Heart right ventricle (tissue), 16 donors: ENCODE measurements at regions not wholly inside any gene's neighbourhood (a gene's known extent, or its start where the extent isn't known, plus 50 kb on each side); places are given as distances from the start of the nearest gene placed in this dataset.
"Not testable (repeated sequence)": the region's sequence is repeated elsewhere in the genome, so short reads cannot be mapped to it uniquely, and the experiment has no call there.

Experiments used
- ATAC-seq, 8 donors: fragments of 200-7000 bp; cut with Tn5 transposase; one replicate each; pipeline ENCODE4 v1.9.1; 2020; ENCODE audit warnings: mild to moderate bottlenecking in 8 of 8, moderate library complexity in 8 of 8, moderate number of reproducible peaks in 1 of 8
- DNase-seq, 2 donors: peaks; one replicate each; pipeline ENCODE4 v3.0.0-alpha.2; 2020
- H3K27ac ChIP-seq, 10 donors: fragments of 200-600 bp; sonication (generic) in 2 of 10; one replicate each; pipeline versions ENCODE4 v1.5.0 to v1.8.0; 2020 to 2022; ENCODE audit warnings: mild to moderate bottlenecking in 3 of 10
- H3K27me3 ChIP-seq, 7 donors: fragments of 200-600 bp; one replicate each; pipeline ENCODE4 v1.8.0; 2021 to 2022; ENCODE audit warnings: mild to moderate bottlenecking in 2 of 7
- H3K36me3 ChIP-seq, 9 donors: fragments of 200-600 bp; sonication (generic) in 1 of 9; one replicate each; pipeline versions ENCODE4 v1.5.0 to v1.8.0; 2020 to 2022; ENCODE audit warnings: mild to moderate bottlenecking in 2 of 9
- H3K4me1 ChIP-seq, 9 donors: fragments of 200-600 bp; sonication (generic) in 1 of 9; one replicate each; pipeline versions ENCODE4 v1.5.0 to v1.8.0; 2020 to 2022; ENCODE audit warnings: mild to moderate bottlenecking in 4 of 9
- H3K4me3 ChIP-seq, 10 donors: fragments of 200-600 bp; sonication (generic) in 2 of 10; one replicate each; pipeline versions ENCODE4 v1.5.0 to v1.8.0; 2020 to 2022; ENCODE audit warnings: mild to moderate bottlenecking in 7 of 10, moderate library complexity in 2 of 10
- H3K9me3 ChIP-seq, 11 donors: fragments of 200-600 bp in 10 of 11; sonication (generic) in 2 of 11; one replicate each; pipeline versions ENCODE4 v1.5.0 to v1.8.0; 2013 to 2022; ENCODE audit warnings: mild to moderate bottlenecking in 2 of 11, control low read depth in 1 of 11, moderate library complexity in 1 of 11
- WGBS, 2 donors: extraction: QIAGEN DNeasy Blood & Tissue Kit; methylation state at CpG; one replicate each; pipeline ENCODE4 v1.1.7; 2013; ENCODE audit warnings: inconsistent platforms in 1 of 2; 5-methylcytosine and 5-hydroxymethylcytosine counted together
- intact Hi-C, 10 donors: fragments of 100-400 bp; cut with DNase I; formaldehyde crosslinking; loops; one replicate each; pipeline versions ENCODE4 v1.11.1 to v1.14.2; 2022
- TF ChIP-seq, protein P1 (sequence below), 9 donors: fragments of 200-600 bp; sonication (generic) in 2 of 9; IDR thresholded peaks; one replicate each; pipeline versions ENCODE4 v1.5.0 to v1.8.0; 2021 to 2022; ENCODE audit warnings: antibody characterized with exemption in 9 of 9, mild to moderate bottlenecking in 5 of 9, moderate library complexity in 1 of 9
- donor health status: Arrhythmogenic right ventricular cardiomyopathy.
- donor health status: ischemic (EF 13 %, LVEDD 7.1; RV severe dilation, severe dysfunction).
- donor health status: healthy with polysubstance abuse.
- donor health status: DM: no; HTN: yes; CAD: no.
- donor health status: DM: no; HTN: no; CAD: no.
- donor health status: ischemic (EF 25% LVEDD 6.9; RV normal size, moderate dysfunction).
- donor health status: ischemic (EF 25% LVEDD 5.7; RV mildly dilated, moderate dysfunction).
- donor health status: healthy.
- donor health status: DM: yes; HTN: yes; CAD: no.
- donor health status: Ischemic cardiomyopathy.
- donor health status: ischemic (EF 35%, LVEDD 5.7; RV mildly dilated, moderate dysfunction).
- donor health status: nonischemic (EF 11% LVEDD 7.7; RV severe dilation, severe dysfunction).
- donor health status: DM: yes; HTN: yes; CAD: no.
- donor health status: PGD.
- donor health status: ischemic (EF 29% LVEDD 5.4; RV normal size, mild dysfunction).
- donor health status: nonischemic (EF 23%, LVEDD 6.1; RV moderate dilation, normal function).

DNA sequence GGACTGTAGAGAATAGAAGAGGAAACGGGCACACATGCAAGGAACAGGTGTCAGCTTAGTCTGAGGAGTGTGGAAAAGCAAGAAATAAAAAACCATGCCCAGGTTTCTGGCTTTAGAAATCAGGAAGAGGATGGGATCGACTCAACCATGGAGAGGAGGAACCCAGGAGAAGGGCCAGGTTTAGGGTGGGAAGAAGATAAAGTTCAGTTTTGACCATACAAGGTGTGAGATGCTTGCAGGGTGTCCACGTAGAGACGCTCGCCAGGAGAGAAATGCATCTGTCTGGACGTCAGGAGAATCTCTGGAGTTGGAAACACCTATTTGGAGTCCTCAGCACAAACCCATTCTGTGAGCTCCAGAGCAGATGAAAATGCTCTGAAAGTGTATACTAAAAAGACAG is 275.1 kb downstream of the CYRIA start:
- TF ChIP-seq, protein P1, sequence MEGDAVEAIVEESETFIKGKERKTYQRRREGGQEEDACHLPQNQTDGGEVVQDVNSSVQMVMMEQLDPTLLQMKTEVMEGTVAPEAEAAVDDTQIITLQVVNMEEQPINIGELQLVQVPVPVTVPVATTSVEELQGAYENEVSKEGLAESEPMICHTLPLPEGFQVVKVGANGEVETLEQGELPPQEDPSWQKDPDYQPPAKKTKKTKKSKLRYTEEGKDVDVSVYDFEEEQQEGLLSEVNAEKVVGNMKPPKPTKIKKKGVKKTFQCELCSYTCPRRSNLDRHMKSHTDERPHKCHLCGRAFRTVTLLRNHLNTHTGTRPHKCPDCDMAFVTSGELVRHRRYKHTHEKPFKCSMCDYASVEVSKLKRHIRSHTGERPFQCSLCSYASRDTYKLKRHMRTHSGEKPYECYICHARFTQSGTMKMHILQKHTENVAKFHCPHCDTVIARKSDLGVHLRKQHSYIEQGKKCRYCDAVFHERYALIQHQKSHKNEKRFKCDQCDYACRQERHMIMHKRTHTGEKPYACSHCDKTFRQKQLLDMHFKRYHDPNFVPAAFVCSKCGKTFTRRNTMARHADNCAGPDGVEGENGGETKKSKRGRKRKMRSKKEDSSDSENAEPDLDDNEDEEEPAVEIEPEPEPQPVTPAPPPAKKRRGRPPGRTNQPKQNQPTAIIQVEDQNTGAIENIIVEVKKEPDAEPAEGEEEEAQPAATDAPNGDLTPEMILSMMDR (IDR thresholded peaks at IDR 0.05), result no peak
- Histone ChIP-seq H3K27ac (no peak overlapping the region), H3K36me3 (no peaks in the 10 kb centered on the region), H3K4me3 (no peak overlapping the region), H3K27me3 (no peaks in the 10 kb centered on the region), H3K4me1 (peaks cover 0 to 8% (median 0%) of the 10 kb centered on the region in 9 donors), H3K9me3 (no peaks in the 10 kb centered on the region)
- DNase-seq (no peak), ATAC-seq (no peak)
- intact Hi-C loops, result no loop called here
- WGBS, 2 donors, result 81 to 87% methylated on average over 6 of the region's 6 CpGs

DNA sequence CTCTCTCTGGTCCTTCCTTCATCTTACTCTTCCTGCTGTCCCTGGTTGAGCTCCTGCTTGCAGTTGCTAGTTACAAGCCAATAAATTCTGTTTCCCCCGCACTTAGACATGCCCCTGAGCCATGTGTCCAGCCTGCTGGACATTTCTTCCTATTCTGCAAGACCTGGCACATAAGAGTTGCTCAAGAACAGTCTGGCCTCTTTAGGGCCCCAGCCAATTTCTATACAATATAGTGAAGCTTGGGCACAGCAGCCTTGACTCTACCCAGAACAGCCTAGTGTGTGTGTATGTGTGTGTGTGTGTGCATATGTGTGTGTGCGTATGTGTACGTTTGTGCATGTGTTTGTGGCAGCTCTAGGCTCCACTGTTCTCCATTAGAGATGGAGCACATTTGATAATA is 276.0 kb downstream of the CYRIA start:
- DNase-seq (no peak), ATAC-seq (no peak)
- Histone ChIP-seq H3K4me1 (peaks cover 0 to 8% (median 0%) of the 10 kb centered on the region in 9 donors), H3K36me3 (no peaks in the 10 kb centered on the region), H3K27me3 (no peaks in the 10 kb centered on the region), H3K27ac (no peak overlapping the region), H3K4me3 (no peak overlapping the region), H3K9me3 (no peaks in the 10 kb centered on the region)
- intact Hi-C loops, result no loop called here
- TF ChIP-seq, protein P1 (IDR thresholded peaks at IDR 0.05), result no peak
- 89 to 90% methylated on average over 3 of the region's 3 CpGs for WGBS, 2 donors

DNA sequence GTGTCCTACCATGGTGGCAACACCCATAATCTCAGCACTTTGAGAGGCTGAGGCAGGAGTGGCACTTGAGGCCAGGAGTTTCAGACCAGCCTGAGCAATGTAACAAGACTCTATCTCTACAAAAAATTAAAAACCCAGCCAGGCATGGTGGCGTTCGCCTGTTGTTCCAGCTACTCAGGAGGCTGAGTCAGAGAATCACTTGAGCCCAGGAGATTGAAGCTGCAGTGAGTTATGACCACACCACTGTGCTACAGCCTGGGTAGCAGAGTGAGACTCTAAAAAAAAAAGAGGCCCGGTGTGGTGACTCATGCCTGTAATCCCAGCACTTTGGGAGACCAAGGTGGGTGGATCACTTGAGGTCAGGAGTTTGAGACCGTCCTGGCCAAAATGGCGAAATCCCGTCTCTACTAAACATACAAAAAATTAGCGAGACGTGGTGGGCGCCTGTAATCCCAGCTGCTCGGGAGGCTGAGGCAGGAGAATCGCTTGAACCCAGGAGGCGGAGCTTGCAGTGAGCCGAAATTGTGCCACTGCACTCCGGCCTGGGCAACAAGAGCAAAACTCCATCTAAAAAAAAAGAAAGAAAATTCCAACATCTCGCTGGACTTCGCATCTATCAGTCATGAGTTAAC is 277.3 kb downstream of the CYRIA start:
- H3K27me3 ChIP-seq, intact Hi-C loops, H3K4me1 ChIP-seq, ATAC-seq, H3K4me3 ChIP-seq, H3K9me3 ChIP-seq, H3K36me3 ChIP-seq, H3K27ac ChIP-seq, DNase-seq: not testable (repeated sequence)
- 92 to 94% methylated on average over 16 of the region's 16 CpGs for WGBS, 2 donors

DNA sequence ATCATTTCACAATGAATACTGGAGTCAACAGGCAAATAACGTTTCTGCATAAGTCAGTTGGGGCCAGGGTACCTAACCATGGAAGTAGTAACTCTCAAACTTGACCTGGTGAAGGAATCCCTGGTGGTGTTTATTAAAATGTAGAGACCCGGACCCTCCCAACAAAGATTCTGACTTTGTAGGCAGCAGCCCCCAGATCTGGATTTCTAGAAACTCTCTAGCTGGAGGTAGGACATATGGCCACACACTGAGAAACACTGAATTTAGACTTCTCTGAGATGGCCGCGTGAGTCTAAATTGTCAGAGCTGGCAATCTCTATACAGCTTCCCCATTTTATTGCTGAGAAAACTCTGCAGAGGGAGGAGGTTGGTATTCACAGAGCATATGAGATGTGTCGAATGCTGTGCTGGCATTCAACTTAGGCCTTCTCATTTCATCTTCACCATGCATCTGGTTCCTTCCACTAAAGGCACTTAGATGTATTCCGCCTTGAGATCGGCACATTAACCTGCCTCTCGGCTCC is 278.1 kb downstream of the CYRIA start:
- WGBS, 2 donors, result 94% methylated on average over 8 of the region's 8 CpGs
- H3K36me3 ChIP-seq, result no peaks in the 10 kb centered on the region
- TF ChIP-seq, protein P1 (IDR thresholded peaks at IDR 0.05), result no peak
- ATAC-seq (no peak), DNase-seq (no peak)
- H3K27ac ChIP-seq, result no peak overlapping the region
- intact Hi-C loops, result no loop called here
- H3K9me3 ChIP-seq, result no peaks in the 10 kb centered on the region
- peaks cover 0 to 8% (median 0%) of the 10 kb centered on the region in 9 donors for H3K4me1 ChIP-seq
- H3K4me3 ChIP-seq, result no peak overlapping the region
- no peaks in the 10 kb centered on the region for H3K27me3 ChIP-seq

DNA sequence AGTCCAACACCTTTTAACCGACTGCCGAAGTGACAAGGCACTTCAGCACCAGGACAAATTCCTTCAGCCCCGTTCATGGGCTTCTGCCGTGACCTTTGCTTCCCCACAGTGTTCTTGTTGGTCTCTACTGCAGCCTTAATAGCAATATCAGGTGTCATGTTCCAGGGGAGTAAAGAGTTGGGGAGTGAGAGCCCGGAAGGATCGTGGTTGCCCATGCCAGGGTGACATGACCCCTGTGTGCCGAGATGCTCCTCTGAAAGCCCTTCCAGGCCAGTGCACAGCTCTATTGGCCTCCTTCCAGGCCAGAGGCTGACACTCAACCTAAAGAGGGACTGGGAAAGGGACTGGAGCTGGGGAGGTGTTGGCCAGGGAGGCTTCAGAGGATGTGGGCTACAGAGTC is 279.2 kb downstream of the CYRIA start:
- Histone ChIP-seq H3K27ac (no peak overlapping the region), H3K36me3 (no peaks in the 10 kb centered on the region), H3K4me3 (no peak overlapping the region), H3K9me3 (no peaks in the 10 kb centered on the region), H3K27me3 (peaks cover 0 to 2% (median 0%) of the 10 kb centered on the region in 7 donors), H3K4me1 (peaks cover 0 to 8% (median 0%) of the 10 kb centered on the region in 9 donors)
- ATAC-seq, result peak in 5 of 8 donors; percentile 42 to 75 (median 61)
- whole genome bisulfite sequencing, 2 donors, result 37 to 45% methylated on average over 7 of the region's 7 CpGs
- intact Hi-C loops, result no loop called here
- TF ChIP-seq, protein P1 (IDR thresholded peaks at IDR 0.05), result no peak
- DNase-seq, result peak in 1 of 2 donors; percentile 6
